SK-N-MC (cell line): ENCODE measurements at regions not wholly inside any gene's neighbourhood (a gene's known extent, or its start where the extent isn't known, plus 50 kb on each side); places are given as distances from the start of the nearest gene placed in this dataset.
A peak's percentile ranks its signal among the peaks of the same experiment; 100 is the strongest.

Source experiments
- DNase-seq: peaks from one replicate; pipeline ENCODE4 v3.0.0-alpha.2; 2011; ENCODE audit warnings: low read depth, low spot score
- H3K27ac ChIP-seq: fragments of 200-600 bp; sonication (generic); 2 replicates; pipeline ENCODE4 v1.5.1; 2016; ENCODE audit warnings: mixed run types
- H3K36me3 ChIP-seq: fragments of 200-600 bp; sonication (generic); 2 replicates; pipeline ENCODE4 v1.6.1; 2017; ENCODE audit warnings: antibody characterized with exemption, low read length, mixed read lengths; ENCODE audit not compliant: insufficient read depth
- H3K4me3 ChIP-seq: fragments of 200-600 bp; sonication (generic); 2 replicates; pipeline ENCODE4 v1.5.1; 2016
- H3K9ac ChIP-seq: fragments of 200-600 bp; sonication (generic); 2 replicates; pipeline ENCODE4 v1.8.0; 2017; ENCODE audit warnings: mixed run types, mixed read lengths; ENCODE audit not compliant: insufficient read length
- H3K9me3 ChIP-seq: fragments of 200-600 bp; sonication (generic); 2 replicates; pipeline ENCODE4 v1.6.1; 2017; ENCODE audit warnings: low read depth, mild to moderate bottlenecking, antibody characterized with exemption, low read length, moderate library complexity, mixed read lengths
- EZH2 ChIP-seq: fragments of 200-600 bp; sonication (generic); IDR thresholded peaks from one replicate; pipeline ENCODE4 v1.6.1; 2017; ENCODE audit warnings: antibody characterized with exemption
- FOXP2 ChIP-seq: optimal IDR thresholded peaks from 2 replicates; pipeline ENCODE3; 2011; ENCODE audit warnings: mild to moderate bottlenecking, moderate library complexity; ENCODE audit not compliant: insufficient read depth; ENCODE audit errors: extremely low read length, control extremely low read depth
- POLR2AphosphoS5 ChIP-seq: IDR thresholded peaks from 2 replicates; pipeline ENCODE4 v1.6.1; 2012; ENCODE audit warnings: mild to moderate bottlenecking, low read depth, low read length, borderline replicate concordance

DNA sequence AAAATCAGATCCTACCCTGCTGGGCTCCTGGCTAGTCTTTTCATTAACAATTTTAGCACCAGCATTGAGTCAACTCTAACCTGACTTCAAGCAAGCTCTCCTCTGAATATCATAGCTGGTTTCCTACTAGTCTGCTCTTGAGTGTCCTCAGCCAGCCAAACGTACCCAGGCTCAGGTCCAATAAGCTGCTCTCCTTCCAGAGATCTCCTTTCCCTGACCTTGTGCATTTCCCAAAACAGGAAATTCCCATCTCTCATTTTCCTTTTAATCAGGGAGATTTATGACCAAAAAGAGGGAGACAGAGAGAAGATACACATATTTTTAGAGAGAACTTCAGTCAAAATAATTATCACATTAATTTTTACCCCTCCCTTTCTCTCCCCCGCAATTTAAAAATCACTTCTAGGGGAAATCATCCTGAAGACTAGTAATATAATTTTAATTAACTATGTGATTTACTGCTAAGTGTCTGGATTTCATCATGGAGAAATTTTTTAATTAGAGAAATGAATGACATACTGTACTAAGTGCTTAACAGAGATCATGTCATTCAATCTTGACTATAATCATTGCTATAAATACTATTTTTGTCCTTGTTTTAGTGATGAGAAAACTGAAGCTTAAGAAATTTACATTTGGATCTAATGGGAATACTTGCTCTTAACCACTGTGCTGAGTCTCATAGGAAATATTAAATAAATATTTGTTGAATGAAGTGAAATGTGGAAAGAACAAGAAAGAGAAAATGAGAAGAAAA lies 421.7 kb upstream of the INTU start:
- no peak overlapping the region for H3K4me3 ChIP-seq

GRCh38 chr4:127211650-127212560 lies 420.9 kb upstream of the INTU start:
- Histone ChIP-seq H3K9ac (no peak overlapping the region), H3K36me3 (no peaks in the 10 kb centered on the region), H3K4me3 (no peak overlapping the region), H3K27ac (0 out of 2 replicates have a peak overlapping the region, but pooled peaks have one; percentile 7), H3K9me3 (no peaks in the 10 kb centered on the region)
- TF ChIP-seq POLR2AphosphoS5 (no peak), FOXP2 (no peak), EZH2 (no peak)
- no peak for DNase-seq

More for the DNA sequence above, 421.7 kb upstream of the INTU start:
- DNase-seq, result peak; percentile 47
- H3K9ac ChIP-seq, result no peak overlapping the region
- H3K9me3 ChIP-seq, result no peaks in the 10 kb centered on the region
- no peak overlapping the region for H3K27ac ChIP-seq
- H3K36me3 ChIP-seq, result no peaks in the 10 kb centered on the region
- no peak; the same call in 1 of the 2 replicates for TF ChIP-seq POLR2AphosphoS5
- TF ChIP-seq FOXP2, result no peak

DNA sequence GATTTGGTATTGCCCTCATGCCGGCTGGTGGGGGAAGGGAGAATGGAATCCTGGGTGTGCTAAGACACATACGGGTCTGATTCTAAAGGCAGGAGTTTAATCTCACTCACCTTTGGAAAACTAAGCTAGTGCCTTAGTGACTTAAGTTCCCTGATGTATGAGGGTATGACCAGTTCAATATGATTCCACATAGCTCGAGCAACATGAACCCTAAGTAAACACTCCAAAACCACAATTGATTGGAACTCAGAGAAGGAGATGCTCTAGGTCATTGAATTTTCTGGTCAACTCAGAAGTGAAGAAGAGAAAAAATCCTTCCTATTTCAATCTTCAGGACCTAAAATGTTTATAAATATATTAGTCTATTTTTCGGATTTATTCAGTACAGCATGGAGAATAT lies 420.1 kb upstream of the INTU start:
- Histone ChIP-seq H3K27ac (no peak overlapping the region), H3K36me3 (no peaks in the 10 kb centered on the region), H3K4me3 (no peak overlapping the region), H3K9ac (no peak overlapping the region), H3K9me3 (no peaks in the 10 kb centered on the region)
- TF ChIP-seq EZH2, result no peak
- TF ChIP-seq FOXP2, result no peak
- TF ChIP-seq POLR2AphosphoS5, result no peak
- no peak for DNase-seq

- no peaks in the 10 kb centered on the region for H3K36me3 ChIP-seq
- TF ChIP-seq POLR2AphosphoS5 (no peak), FOXP2 (no peak), EZH2 (no peak)
- H3K9me3 ChIP-seq, result no peaks in the 10 kb centered on the region
- H3K4me3 ChIP-seq, result no peak overlapping the region
- H3K9ac ChIP-seq, result no peak overlapping the region
- no peak for DNase-seq
- H3K27ac ChIP-seq, result no peak overlapping the region
Observed at GRCh38 chr4:127214016-127214415, 418.7 kb upstream of the INTU start.

- DNase-seq, result no peak
- Histone ChIP-seq H3K36me3 (no peaks in the 10 kb centered on the region), H3K4me3 (no peak overlapping the region), H3K27ac (no peak overlapping the region), H3K9ac (no peak overlapping the region), H3K9me3 (no peaks in the 10 kb centered on the region)
- no peak for TF ChIP-seq POLR2AphosphoS5
- no peak for TF ChIP-seq EZH2
- TF ChIP-seq FOXP2, result no peak
Observed at GRCh38 chr4:127214931-127215330, 417.8 kb upstream of the INTU start.

GRCh38 chr4:127217586-127218229 lies 415.0 kb upstream of the INTU start:
- no peak overlapping the region for H3K27ac ChIP-seq
- no peak overlapping the region for H3K9ac ChIP-seq
- DNase-seq, result no peak
- no peak overlapping the region for H3K4me3 ChIP-seq
- no peak for TF ChIP-seq FOXP2
- TF ChIP-seq EZH2, result no peak
- TF ChIP-seq POLR2AphosphoS5, result no peak
- no peaks in the 10 kb centered on the region for H3K9me3 ChIP-seq
- H3K36me3 ChIP-seq, result no peaks in the 10 kb centered on the region

DNA sequence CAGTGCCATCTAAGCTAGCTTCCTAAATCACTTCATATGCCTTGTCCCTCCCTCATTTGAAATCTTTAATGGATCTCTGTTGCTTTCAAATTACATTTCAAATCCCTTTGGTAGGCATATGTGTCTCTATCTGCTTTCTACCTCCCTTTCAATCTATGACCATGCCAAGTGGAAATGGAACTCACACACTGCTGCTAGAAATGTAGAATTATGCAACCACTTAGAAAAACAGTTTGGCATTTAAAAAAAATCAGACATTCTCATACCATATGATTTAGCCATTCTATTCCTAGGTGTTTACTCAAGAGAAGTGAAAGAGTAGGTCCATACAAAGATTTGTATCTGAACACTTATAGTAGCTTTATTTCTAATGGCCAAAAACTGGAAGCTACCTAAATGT lies 413.5 kb upstream of the INTU start:
- H3K27ac ChIP-seq, result no peak overlapping the region
- no peak for DNase-seq
- no peak overlapping the region for H3K4me3 ChIP-seq
- no peaks in the 10 kb centered on the region for H3K9me3 ChIP-seq
- H3K9ac ChIP-seq, result no peak overlapping the region
- no peaks in the 10 kb centered on the region for H3K36me3 ChIP-seq
- TF ChIP-seq POLR2AphosphoS5, result no peak
- TF ChIP-seq EZH2, result no peak
- TF ChIP-seq FOXP2, result no peak

GRCh38 chr4:127224556-127224955 lies 408.2 kb upstream of the INTU start:
- DNase-seq, result no peak

More at GRCh38 chr4:127224556-127224955, 408.2 kb upstream of the INTU start:
- Histone ChIP-seq H3K4me3 (no peak overlapping the region), H3K36me3 (no peaks in the 10 kb centered on the region), H3K27ac (no peak overlapping the region), H3K9me3 (no peaks in the 10 kb centered on the region), H3K9ac (no peak overlapping the region)
- no peak for TF ChIP-seq POLR2AphosphoS5
- no peak for TF ChIP-seq FOXP2
- no peak for TF ChIP-seq EZH2
